Liver (tissue), 3 donors: ENCODE measurements at regions not wholly inside any gene's neighbourhood (a gene's known extent, or its start where the extent isn't known, plus 50 kb on each side); places are given as distances from the start of the nearest gene placed in this dataset.

ENCODE experiments used
- JUND ChIP-seq, 2 donors: IDR thresholded peaks; 2 replicates each; pipeline ENCODE4 v1.6.1; 2016; ENCODE audit warnings: antibody characterized with exemption in 2 of 2
- RAD21 ChIP-seq, 2 donors: IDR thresholded peaks; 2 replicates each; pipeline ENCODE4 v1.6.1; 2016; ENCODE audit warnings: antibody characterized with exemption in 2 of 2, mild to moderate bottlenecking in 2 of 2
- SP1 ChIP-seq: IDR thresholded peaks from 2 replicates; pipeline ENCODE4 v1.6.1; 2018; ENCODE audit warnings: antibody characterized with exemption, mild to moderate bottlenecking
- YY1 ChIP-seq: IDR thresholded peaks from 2 replicates; pipeline ENCODE4 v1.6.1; 2016; ENCODE audit warnings: antibody characterized with exemption, mild to moderate bottlenecking
- TF ChIP-seq, protein P1 (sequence below): fragments of 150-350 bp; IDR thresholded peaks from 2 replicates; pipeline ENCODE4 v1.5.1; 2017; ENCODE audit warnings: improper control_type of control experiment, low read depth, low read length; ENCODE audit not compliant: missing input control
- TF ChIP-seq, protein P2 (sequence below): IDR thresholded peaks from 2 replicates; pipeline ENCODE4 v1.6.1; 2016; ENCODE audit warnings: antibody characterized with exemption, mild to moderate bottlenecking
- donor health status: healthy.
- donor health status: healthy.

DNA sequence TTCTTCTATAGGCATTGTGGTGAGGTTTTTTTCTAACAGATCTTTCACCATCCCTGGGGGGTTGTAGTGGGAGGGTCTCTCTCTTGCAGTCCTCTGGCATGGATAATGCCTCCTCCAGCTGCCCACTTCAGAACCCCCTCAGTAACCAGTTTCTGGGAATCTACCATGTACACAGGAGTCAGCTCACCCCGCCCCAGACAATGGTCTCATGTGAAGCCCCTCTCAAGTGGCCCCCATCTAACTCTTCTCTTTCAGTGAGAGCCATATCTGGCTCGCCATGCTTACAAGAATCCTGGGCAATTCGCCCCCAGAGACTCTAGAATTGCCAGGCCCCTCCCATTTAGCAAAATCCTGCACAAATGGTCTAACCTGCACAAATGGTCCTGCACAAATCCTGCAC, 144.4 kb upstream of the FSTL4 start:
- TF ChIP-seq, protein P1, sequence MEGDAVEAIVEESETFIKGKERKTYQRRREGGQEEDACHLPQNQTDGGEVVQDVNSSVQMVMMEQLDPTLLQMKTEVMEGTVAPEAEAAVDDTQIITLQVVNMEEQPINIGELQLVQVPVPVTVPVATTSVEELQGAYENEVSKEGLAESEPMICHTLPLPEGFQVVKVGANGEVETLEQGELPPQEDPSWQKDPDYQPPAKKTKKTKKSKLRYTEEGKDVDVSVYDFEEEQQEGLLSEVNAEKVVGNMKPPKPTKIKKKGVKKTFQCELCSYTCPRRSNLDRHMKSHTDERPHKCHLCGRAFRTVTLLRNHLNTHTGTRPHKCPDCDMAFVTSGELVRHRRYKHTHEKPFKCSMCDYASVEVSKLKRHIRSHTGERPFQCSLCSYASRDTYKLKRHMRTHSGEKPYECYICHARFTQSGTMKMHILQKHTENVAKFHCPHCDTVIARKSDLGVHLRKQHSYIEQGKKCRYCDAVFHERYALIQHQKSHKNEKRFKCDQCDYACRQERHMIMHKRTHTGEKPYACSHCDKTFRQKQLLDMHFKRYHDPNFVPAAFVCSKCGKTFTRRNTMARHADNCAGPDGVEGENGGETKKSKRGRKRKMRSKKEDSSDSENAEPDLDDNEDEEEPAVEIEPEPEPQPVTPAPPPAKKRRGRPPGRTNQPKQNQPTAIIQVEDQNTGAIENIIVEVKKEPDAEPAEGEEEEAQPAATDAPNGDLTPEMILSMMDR: no peak
- TF ChIP-seq YY1: no peak
- TF ChIP-seq, protein P2, sequence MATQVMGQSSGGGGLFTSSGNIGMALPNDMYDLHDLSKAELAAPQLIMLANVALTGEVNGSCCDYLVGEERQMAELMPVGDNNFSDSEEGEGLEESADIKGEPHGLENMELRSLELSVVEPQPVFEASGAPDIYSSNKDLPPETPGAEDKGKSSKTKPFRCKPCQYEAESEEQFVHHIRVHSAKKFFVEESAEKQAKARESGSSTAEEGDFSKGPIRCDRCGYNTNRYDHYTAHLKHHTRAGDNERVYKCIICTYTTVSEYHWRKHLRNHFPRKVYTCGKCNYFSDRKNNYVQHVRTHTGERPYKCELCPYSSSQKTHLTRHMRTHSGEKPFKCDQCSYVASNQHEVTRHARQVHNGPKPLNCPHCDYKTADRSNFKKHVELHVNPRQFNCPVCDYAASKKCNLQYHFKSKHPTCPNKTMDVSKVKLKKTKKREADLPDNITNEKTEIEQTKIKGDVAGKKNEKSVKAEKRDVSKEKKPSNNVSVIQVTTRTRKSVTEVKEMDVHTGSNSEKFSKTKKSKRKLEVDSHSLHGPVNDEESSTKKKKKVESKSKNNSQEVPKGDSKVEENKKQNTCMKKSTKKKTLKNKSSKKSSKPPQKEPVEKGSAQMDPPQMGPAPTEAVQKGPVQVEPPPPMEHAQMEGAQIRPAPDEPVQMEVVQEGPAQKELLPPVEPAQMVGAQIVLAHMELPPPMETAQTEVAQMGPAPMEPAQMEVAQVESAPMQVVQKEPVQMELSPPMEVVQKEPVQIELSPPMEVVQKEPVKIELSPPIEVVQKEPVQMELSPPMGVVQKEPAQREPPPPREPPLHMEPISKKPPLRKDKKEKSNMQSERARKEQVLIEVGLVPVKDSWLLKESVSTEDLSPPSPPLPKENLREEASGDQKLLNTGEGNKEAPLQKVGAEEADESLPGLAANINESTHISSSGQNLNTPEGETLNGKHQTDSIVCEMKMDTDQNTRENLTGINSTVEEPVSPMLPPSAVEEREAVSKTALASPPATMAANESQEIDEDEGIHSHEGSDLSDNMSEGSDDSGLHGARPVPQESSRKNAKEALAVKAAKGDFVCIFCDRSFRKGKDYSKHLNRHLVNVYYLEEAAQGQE: no peak
- no peak for TF ChIP-seq SP1
- TF ChIP-seq JUND (IDR thresholded peaks at IDR 0.05): no peak
- TF ChIP-seq RAD21 (IDR thresholded peaks at IDR 0.05): no peak
